ENCODE measurements at regions not wholly inside any gene's neighbourhood (a gene's known extent, or its start where the extent isn't known, plus 50 kb on each side); places are given as distances from the start of the nearest gene placed in this dataset.

- DNase-seq (ENCODE audit: low read depth): no peak
- H3K4me3 ChIP-seq (ENCODE audit: low read depth, low read length): no peak overlapping the region
- TF ChIP-seq, protein P1, sequence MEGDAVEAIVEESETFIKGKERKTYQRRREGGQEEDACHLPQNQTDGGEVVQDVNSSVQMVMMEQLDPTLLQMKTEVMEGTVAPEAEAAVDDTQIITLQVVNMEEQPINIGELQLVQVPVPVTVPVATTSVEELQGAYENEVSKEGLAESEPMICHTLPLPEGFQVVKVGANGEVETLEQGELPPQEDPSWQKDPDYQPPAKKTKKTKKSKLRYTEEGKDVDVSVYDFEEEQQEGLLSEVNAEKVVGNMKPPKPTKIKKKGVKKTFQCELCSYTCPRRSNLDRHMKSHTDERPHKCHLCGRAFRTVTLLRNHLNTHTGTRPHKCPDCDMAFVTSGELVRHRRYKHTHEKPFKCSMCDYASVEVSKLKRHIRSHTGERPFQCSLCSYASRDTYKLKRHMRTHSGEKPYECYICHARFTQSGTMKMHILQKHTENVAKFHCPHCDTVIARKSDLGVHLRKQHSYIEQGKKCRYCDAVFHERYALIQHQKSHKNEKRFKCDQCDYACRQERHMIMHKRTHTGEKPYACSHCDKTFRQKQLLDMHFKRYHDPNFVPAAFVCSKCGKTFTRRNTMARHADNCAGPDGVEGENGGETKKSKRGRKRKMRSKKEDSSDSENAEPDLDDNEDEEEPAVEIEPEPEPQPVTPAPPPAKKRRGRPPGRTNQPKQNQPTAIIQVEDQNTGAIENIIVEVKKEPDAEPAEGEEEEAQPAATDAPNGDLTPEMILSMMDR (IDR thresholded peaks at IDR 0.05; ENCODE audit: control insufficient read depth, extremely low read depth, insufficient read depth): no peak
Measured at GRCh38 chr2:10223932-10224720, 78.6 kb upstream of the HPCAL1 start.

GRCh38 chr2:10224734-10225133 lies 78.0 kb upstream of the HPCAL1 start:
- no peak overlapping the region for H3K4me3 ChIP-seq (ENCODE audit: low read depth, low read length)
- TF ChIP-seq, protein P1 (IDR thresholded peaks at IDR 0.05; ENCODE audit: control insufficient read depth, extremely low read depth, insufficient read depth): no peak
- DNase-seq (ENCODE audit: low read depth): no peak

- TF ChIP-seq, protein P1 (IDR thresholded peaks at IDR 0.05; ENCODE audit: control insufficient read depth, extremely low read depth, insufficient read depth): no peak
- no peak overlapping the region for H3K4me3 ChIP-seq (ENCODE audit: low read depth, low read length)
- DNase-seq (ENCODE audit: low read depth): no peak
Measured at GRCh38 chr2:10225291-10226037, 77.2 kb upstream of the HPCAL1 start.

- no peak for DNase-seq (ENCODE audit: low read depth)
- H3K4me3 ChIP-seq (ENCODE audit: low read depth, low read length): no peak overlapping the region
- TF ChIP-seq, protein P1 (IDR thresholded peaks at IDR 0.05; ENCODE audit: control insufficient read depth, extremely low read depth, insufficient read depth): no peak
Measured at GRCh38 chr2:10226038-10226724, 76.5 kb upstream of the HPCAL1 start.

- TF ChIP-seq, protein P1 (IDR thresholded peaks at IDR 0.05; ENCODE audit: control insufficient read depth, extremely low read depth, insufficient read depth): no peak
- H3K4me3 ChIP-seq (ENCODE audit: low read depth, low read length): no peak overlapping the region
- DNase-seq (ENCODE audit: low read depth): peak; percentile 68
Measured at GRCh38 chr2:10228611-10229365, 73.9 kb upstream of the HPCAL1 start.

- DNase-seq (ENCODE audit: low read depth): no peak
- TF ChIP-seq, protein P1 (IDR thresholded peaks at IDR 0.05; ENCODE audit: control insufficient read depth, extremely low read depth, insufficient read depth): no peak
- H3K4me3 ChIP-seq (ENCODE audit: low read depth, low read length): no peak overlapping the region
Measured at GRCh38 chr2:10229462-10230099, 73.1 kb upstream of the HPCAL1 start.

All from LNCaP clone FGC (cell line).